ENCODE measurements at regions not wholly inside any gene's neighbourhood (a gene's known extent, or its start where the extent isn't known, plus 50 kb on each side); places are given as distances from the start of the nearest gene placed in this dataset.
A peak's percentile ranks its signal among the peaks of the same experiment; 100 is the strongest.

- TF ChIP-seq CTCF (IDR thresholded peaks at IDR 0.05; ENCODE audit: borderline replicate concordance, extremely low read depth, insufficient read depth), result no peak
- H3K27me3 ChIP-seq (ENCODE audit: control insufficient read depth, insufficient read depth, low read length), result no peaks in the 10 kb centered on the region
- no peak overlapping the region for H3K9ac ChIP-seq (ENCODE audit: low read length in 3 of 3)
- H3K27ac ChIP-seq (ENCODE audit: low read depth in 2 of 2, low read length in 2 of 2), result no peak overlapping the region
- FAIRE-seq, result no peak
- intact Hi-C loops (cut with DNase I), result no loop called here
- no peak for DNase-seq
- no peaks in the 10 kb centered on the region for H3K36me3 ChIP-seq (ENCODE audit: control insufficient read depth in 2 of 3, insufficient read depth in 3 of 3, low read length in 3 of 3)
- no peaks in the 10 kb centered on the region for H3K9me3 ChIP-seq (ENCODE audit: control insufficient read depth in 2 of 3, insufficient read depth in 1 of 3, low read length in 3 of 3)
- no peaks in the 10 kb centered on the region for H3K4me1 ChIP-seq (ENCODE audit: control insufficient read depth in 2 of 3, insufficient read depth in 2 of 3, low read depth in 1 of 3, low read length in 3 of 3)
- H3K4me3 ChIP-seq (ENCODE audit: low read length in 3 of 3), result no peak overlapping the region
These were observed 337.7 kb upstream of the AGTR1 start for GRCh38 chr3:148360051-148360450.

GRCh38 chr3:148366743-148367410 is 330.8 kb upstream of the AGTR1 start:
- FAIRE-seq (no peak), DNase-seq (peak in 1 of 5 donors; percentile 30)
- H3K27ac ChIP-seq (ENCODE audit: low read depth in 2 of 2, low read length in 2 of 2), result no peak overlapping the region
- no peaks in the 10 kb centered on the region for H3K27me3 ChIP-seq (ENCODE audit: control insufficient read depth, insufficient read depth, low read length)
- no peaks in the 10 kb centered on the region for H3K36me3 ChIP-seq (ENCODE audit: control insufficient read depth in 2 of 3, insufficient read depth in 3 of 3, low read length in 3 of 3)
- intact Hi-C loops (cut with DNase I), result no loop called here
- H3K4me1 ChIP-seq (ENCODE audit: control insufficient read depth in 2 of 3, insufficient read depth in 2 of 3, low read depth in 1 of 3, low read length in 3 of 3), result no peaks in the 10 kb centered on the region
- H3K9ac ChIP-seq (ENCODE audit: low read length in 3 of 3), result no peak overlapping the region
- no peak overlapping the region for H3K4me3 ChIP-seq (ENCODE audit: low read length in 3 of 3)
- TF ChIP-seq CTCF (IDR thresholded peaks at IDR 0.05; ENCODE audit: borderline replicate concordance, extremely low read depth, insufficient read depth), result no peak
- H3K9me3 ChIP-seq (ENCODE audit: control insufficient read depth in 2 of 3, insufficient read depth in 1 of 3, low read length in 3 of 3), result no peaks in the 10 kb centered on the region

- no peak overlapping the region for H3K4me3 ChIP-seq (ENCODE audit: low read length in 3 of 3)
- no peaks in the 10 kb centered on the region for H3K27me3 ChIP-seq (ENCODE audit: control insufficient read depth, insufficient read depth, low read length)
- no peak overlapping the region for H3K27ac ChIP-seq (ENCODE audit: low read depth in 2 of 2, low read length in 2 of 2)
- intact Hi-C loops (cut with DNase I), result no loop called here
- no peaks in the 10 kb centered on the region for H3K4me1 ChIP-seq (ENCODE audit: control insufficient read depth in 2 of 3, insufficient read depth in 2 of 3, low read depth in 1 of 3, low read length in 3 of 3)
- H3K36me3 ChIP-seq (ENCODE audit: control insufficient read depth in 2 of 3, insufficient read depth in 3 of 3, low read length in 3 of 3), result no peaks in the 10 kb centered on the region
- DNase-seq (no peak), FAIRE-seq (no peak)
- no peak overlapping the region for H3K9ac ChIP-seq (ENCODE audit: low read length in 3 of 3)
- no peak for TF ChIP-seq CTCF (IDR thresholded peaks at IDR 0.05; ENCODE audit: borderline replicate concordance, extremely low read depth, insufficient read depth)
- H3K9me3 ChIP-seq (ENCODE audit: control insufficient read depth in 2 of 3, insufficient read depth in 1 of 3, low read length in 3 of 3), result no peaks in the 10 kb centered on the region
These were observed 329.9 kb upstream of the AGTR1 start for GRCh38 chr3:148367756-148368155.

GRCh38 chr3:148369381-148369780 is 328.3 kb upstream of the AGTR1 start:
- H3K36me3 ChIP-seq (ENCODE audit: control insufficient read depth in 2 of 3, insufficient read depth in 3 of 3, low read length in 3 of 3), result no peaks in the 10 kb centered on the region
- DNase-seq (no peak), FAIRE-seq (no peak)
- H3K9me3 ChIP-seq (ENCODE audit: control insufficient read depth in 2 of 3, insufficient read depth in 1 of 3, low read length in 3 of 3), result no peaks in the 10 kb centered on the region
- H3K4me1 ChIP-seq (ENCODE audit: control insufficient read depth in 2 of 3, insufficient read depth in 2 of 3, low read depth in 1 of 3, low read length in 3 of 3), result no peaks in the 10 kb centered on the region
- H3K4me3 ChIP-seq (ENCODE audit: low read length in 3 of 3), result no peak overlapping the region
- no peak overlapping the region for H3K27ac ChIP-seq (ENCODE audit: low read depth in 2 of 2, low read length in 2 of 2)
- intact Hi-C loops (cut with DNase I), result no loop called here
- H3K27me3 ChIP-seq (ENCODE audit: control insufficient read depth, insufficient read depth, low read length), result no peaks in the 10 kb centered on the region
- no peak overlapping the region for H3K9ac ChIP-seq (ENCODE audit: low read length in 3 of 3)
- TF ChIP-seq CTCF (IDR thresholded peaks at IDR 0.05; ENCODE audit: borderline replicate concordance, extremely low read depth, insufficient read depth), result no peak
